ENCODE measurements at regions not wholly inside any gene's neighbourhood (a gene's known extent, or its start where the extent isn't known, plus 50 kb on each side); places are given as distances from the start of the nearest gene placed in this dataset.

- no peak overlapping the region for H3K4me3 ChIP-seq (ENCODE audit: low read depth, low read length)
- TF ChIP-seq CTCF (IDR thresholded peaks at IDR 0.05; ENCODE audit: insufficient read depth, low read length): no peak
- peak; percentile 5 for DNase-seq (ENCODE audit: low read depth)
Observed at GRCh38 chr4:177194906-177195305, 114.8 kb upstream of the NEIL3 start.

- H3K4me3 ChIP-seq (ENCODE audit: low read depth, low read length): no peak overlapping the region
- no peak for DNase-seq (ENCODE audit: low read depth)
- no peak for TF ChIP-seq CTCF (IDR thresholded peaks at IDR 0.05; ENCODE audit: insufficient read depth, low read length)
Observed at GRCh38 chr4:177196615-177197014, 113.1 kb upstream of the NEIL3 start.

GRCh38 chr4:177201614-177202013, 108.1 kb upstream of the NEIL3 start:
- H3K4me3 ChIP-seq (ENCODE audit: low read depth, low read length): no peak overlapping the region
- TF ChIP-seq CTCF (IDR thresholded peaks at IDR 0.05; ENCODE audit: insufficient read depth, low read length): no peak
- DNase-seq (ENCODE audit: low read depth): no peak

GRCh38 chr4:177204126-177204525, 105.5 kb upstream of the NEIL3 start:
- no peak overlapping the region for H3K4me3 ChIP-seq (ENCODE audit: low read depth, low read length)
- DNase-seq (ENCODE audit: low read depth): no peak
- no peak for TF ChIP-seq CTCF (IDR thresholded peaks at IDR 0.05; ENCODE audit: insufficient read depth, low read length)

GRCh38 chr4:177214935-177215334, 94.7 kb upstream of the NEIL3 start:
- no peak for TF ChIP-seq CTCF (IDR thresholded peaks at IDR 0.05; ENCODE audit: insufficient read depth, low read length)
- no peak for DNase-seq (ENCODE audit: low read depth)
- no peak overlapping the region for H3K4me3 ChIP-seq (ENCODE audit: low read depth, low read length)

GRCh38 chr4:177220376-177220775, 89.3 kb upstream of the NEIL3 start:
- TF ChIP-seq CTCF (IDR thresholded peaks at IDR 0.05; ENCODE audit: insufficient read depth, low read length): no peak
- peak; percentile 74 for DNase-seq (ENCODE audit: low read depth)
- no peak overlapping the region for H3K4me3 ChIP-seq (ENCODE audit: low read depth, low read length)

- DNase-seq (ENCODE audit: low read depth): no peak
- no peak for TF ChIP-seq CTCF (IDR thresholded peaks at IDR 0.05; ENCODE audit: insufficient read depth, low read length)
- no peak overlapping the region for H3K4me3 ChIP-seq (ENCODE audit: low read depth, low read length)
Observed at GRCh38 chr4:177222781-177223180, 86.9 kb upstream of the NEIL3 start.
